GM21447 (cell line): ENCODE measurements at regions not wholly inside any gene's neighbourhood (a gene's known extent, or its start where the extent isn't known, plus 50 kb on each side); places are given as distances from the start of the nearest gene placed in this dataset.

Experiments used
- ATAC-seq: cut with Tn5 transposase; IDR thresholded peaks from one replicate; pipeline ENCODE4 v1.9.1; 2021; ENCODE audit not compliant: unreplicated experiment

DNA sequence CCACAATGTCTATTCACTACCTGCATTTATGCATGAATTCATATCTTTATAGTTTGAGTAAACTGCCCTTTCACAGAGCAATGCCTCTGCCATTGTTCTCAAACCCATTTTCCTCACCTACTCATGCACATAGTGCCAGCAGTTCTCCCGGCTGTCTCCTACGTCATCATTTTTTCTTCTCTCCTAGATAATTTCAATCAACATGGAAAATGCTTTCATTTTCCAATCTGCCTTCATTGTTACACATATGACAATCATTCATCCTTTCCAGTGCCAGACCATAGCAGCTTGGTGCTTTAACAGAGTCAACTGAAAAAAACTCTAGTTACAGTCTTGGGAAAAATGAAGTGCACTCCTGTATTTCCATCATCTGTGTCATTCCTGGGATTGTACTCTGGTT lies 514.8 kb upstream of the CTNND2 start:
- ATAC-seq, result no peak

DNA sequence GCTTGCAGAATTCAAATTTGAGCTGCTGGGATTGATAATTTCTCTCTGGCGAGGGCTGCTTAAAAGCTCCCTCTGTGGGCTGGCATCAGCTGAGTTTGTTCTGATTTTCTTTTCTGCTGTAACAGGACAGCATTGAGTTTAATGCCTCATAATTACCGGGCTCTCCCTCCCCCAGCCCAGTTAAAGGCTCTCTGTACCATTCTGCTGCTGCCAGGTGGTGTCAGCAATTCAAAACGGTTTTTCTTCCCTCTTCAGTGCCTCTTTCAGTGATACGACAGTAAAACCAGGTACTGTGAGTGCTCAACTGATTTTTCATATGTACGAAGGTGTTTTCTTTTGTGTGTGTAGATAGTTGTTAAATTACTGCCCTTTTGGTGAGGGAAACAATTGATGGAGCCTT lies 509.3 kb upstream of the CTNND2 start:
- no peak for ATAC-seq

DNA sequence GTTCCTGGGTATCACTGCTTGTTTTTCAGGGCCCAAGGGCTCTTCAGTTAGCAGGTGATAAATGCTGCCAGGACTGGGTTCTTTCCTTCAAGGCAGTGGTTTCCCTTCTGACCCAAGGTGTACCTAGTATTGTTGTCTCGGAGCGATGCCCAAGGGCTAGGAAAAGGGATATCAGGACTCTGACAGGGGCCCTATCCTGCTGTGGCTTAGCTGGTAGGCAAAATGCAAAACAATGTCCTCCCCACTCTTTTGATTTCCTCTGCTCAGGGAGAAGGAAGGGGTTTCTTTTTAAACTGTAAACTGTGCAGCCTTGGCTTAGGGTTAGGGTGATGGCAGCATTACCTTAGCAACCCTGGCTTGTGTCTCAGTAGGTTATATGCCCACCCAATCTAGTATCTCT lies 508.8 kb upstream of the CTNND2 start:
- ATAC-seq, result no peak

DNA sequence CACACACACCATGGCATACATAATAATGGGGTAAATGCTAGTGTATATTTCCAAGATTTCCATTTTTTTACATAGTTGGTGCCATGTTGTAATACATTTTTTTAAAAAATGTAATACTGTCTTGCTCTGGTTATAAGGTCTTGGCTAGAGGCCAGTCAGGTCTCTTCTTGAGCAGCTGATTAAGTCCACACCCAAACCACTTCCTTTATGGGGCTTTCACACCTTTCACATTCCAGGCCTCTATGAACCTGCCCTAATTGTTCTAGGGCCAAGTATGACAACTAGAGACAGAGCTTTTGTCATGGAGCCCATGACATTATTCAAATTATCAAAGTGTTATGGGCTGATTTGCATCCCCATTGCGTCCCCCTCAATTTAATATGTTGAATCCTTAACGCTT lies 495.6 kb upstream of the CTNND2 start:
- no peak for ATAC-seq

DNA sequence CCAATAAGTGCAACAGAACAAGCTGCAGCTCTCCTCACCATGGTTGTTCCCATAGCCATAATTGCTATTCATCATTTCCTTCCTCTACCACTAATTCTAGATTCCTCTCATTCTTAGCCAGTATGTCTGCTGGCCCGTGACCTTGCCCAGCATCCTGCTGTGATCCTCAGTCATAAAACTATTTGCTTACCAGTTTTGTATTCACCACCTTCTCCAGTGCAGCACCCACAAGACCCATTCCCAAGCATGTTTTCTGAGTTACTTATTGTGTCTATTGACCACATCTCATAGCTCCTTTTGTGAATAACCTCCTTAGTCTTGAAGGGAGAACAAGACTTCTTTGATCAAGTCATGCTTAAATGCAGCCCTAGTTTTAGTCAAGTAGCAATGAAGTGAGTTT lies 488.0 kb upstream of the CTNND2 start:
- ATAC-seq, result no peak

DNA sequence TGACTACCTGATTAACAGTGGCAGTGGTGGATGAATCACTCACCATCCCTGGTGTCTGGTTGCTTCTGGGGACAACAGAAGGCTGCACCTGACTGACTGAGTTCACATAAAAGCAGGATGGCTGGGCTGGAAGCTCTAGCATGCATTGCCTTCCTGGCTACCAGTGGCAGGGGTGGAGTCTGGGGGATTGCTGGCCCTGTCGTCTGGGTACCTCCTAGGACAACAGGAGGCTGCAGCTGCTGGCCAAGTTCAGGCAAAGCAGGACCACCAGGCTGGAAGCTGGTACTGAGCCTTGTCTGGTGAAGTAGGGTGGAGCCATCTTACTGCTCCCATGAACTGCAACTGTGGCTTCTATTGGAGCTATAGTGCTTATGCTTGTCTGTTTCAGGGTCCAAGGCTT lies 480.8 kb upstream of the CTNND2 start:
- ATAC-seq, result no peak

DNA sequence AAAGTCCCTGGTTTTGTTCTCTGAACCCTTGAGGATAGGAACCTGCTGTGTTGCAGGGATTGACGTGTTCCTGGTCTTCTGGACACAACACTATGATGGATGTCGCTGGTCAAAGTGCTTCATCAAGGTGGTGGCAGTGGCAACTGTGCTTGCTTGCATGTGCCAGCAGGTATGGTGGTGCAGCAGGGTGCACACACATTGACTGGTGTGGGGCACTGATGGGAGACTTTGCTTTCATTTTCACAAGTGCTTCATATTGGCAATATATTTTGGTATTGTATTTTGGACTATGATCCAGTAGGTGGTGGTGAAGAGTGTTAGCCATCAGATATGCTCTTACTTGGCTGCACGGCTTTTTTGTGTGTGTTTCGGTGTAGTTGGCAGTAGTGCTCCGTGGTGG lies 479.8 kb upstream of the CTNND2 start:
- no peak for ATAC-seq

DNA sequence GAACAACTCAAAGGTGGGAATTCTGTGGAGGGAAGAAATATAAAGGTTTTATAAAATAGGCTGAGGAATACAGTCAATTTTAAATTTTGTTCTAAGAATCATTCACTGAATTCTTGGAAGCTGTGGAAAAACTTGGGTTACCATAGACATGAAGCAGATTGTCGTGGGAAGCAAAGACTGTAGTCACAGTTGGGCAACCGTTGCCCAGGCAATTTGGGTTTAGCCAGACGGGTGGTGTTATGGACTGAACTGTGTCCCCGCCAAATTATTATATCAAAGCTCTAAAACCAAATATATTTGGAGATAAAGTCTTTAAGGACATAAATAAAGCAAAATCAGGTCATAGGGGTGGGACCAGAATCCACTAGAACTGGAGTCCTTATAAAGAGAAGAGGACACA lies 463.7 kb upstream of the CTNND2 start:
- no peak for ATAC-seq

DNA sequence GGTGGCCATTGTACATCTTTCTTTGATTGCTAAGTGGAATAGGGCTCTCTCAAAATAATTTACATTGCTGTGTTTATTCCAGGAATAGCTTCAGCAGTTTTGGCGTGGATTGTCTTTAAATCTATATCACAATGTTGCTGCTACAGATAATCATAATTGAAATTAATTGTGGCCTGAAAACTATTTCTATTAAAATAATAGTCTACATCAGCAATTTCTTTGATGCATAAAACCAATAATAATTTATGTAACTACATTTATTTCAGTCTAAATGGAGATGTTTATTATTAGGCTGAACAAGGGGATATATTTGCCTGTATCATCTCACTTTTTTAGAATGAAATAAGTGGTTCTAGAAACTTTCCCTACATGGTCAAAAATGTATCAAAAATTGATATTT lies 456.0 kb upstream of the CTNND2 start:
- no peak for ATAC-seq

DNA sequence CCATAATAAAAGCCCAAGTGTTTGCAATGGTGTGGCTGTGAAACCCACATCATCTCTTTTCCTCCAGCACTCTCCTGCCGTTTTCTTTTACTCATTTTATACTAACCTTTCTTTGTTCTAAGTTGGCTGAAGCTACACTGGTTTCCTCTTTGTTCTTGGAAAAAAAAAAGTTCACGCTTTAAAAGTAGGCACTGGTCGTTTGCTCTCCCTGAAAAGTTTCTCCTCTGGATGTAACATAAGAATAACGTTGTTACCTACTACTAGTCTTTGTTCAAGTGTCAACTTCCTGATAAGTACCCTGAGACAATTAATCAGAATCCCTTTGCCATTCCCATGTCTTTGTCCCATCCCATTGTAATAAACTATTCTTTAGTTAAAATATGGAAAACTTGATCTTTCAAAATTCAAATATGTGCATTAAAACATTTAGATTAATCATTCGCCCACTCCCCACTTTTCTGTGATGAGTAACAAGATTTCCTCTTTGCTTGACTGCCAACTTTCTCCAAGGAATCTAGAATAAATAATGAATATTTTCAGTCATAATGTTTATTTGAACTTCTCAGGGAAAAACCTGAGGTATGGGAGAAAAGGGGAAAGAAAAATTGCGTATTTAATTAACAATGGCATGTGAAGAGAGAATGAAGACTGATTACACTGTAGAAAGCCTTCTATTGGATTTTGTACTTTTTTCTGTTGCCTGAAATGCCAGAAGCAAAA lies 454.3 kb upstream of the CTNND2 start:
- no peak for ATAC-seq

DNA sequence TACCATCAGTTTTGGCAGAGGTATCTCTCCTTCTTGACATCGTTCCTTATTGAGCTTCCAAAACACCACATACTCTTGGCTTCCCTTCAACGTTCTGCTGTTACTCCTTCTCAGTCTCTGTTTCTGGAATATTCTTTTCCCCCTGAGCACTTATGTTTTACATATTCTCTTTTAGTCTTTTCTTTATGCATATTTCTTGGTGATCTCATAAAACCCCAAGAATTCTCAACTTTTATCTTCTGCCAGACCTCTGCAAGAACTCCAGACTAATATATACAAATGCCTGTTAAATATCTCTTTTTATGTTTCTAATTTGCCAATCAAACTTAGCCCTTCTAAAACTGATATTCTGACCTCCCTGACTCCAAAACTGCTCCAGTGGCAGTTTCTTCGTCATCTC lies 453.4 kb upstream of the CTNND2 start:
- no peak for ATAC-seq

DNA sequence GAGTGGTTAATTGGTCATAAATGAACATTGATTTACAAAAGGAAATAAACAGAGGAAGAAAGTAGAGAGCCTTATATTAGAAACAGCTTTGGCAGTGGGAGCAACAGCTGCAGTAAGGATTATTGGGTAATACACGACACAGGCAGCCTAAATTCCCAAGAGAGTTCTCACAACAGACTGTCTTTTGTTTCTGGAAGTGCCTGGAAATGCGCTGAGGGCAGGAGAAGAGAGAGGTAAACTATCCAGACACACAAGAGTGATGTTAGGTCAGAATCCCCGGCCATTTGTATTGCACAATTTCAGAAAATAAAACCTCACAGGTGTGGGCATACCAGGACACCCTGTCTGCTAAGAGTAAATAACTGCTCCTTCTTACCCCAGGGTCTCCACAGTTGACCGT lies 450.4 kb upstream of the CTNND2 start:
- ATAC-seq, result no peak

DNA sequence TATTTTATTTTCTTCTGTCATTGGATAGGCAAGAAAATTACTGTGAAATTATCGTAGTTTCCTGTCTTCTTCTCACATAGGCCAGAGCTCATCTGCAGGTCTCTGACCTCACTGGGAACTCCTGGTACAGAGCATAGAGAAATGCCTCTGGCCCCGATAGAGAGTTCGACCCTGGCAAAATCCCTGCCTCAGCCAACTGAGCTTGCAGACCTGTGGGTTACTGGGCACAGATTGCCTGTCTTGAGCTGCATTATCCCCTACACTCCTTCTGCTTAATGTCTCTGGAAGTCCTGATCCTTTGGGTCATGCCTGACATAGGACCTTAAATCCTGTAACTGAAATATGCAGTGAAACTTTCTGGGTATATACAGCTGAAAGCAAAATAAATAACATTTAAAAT lies 439.3 kb upstream of the CTNND2 start:
- ATAC-seq, result no peak

DNA sequence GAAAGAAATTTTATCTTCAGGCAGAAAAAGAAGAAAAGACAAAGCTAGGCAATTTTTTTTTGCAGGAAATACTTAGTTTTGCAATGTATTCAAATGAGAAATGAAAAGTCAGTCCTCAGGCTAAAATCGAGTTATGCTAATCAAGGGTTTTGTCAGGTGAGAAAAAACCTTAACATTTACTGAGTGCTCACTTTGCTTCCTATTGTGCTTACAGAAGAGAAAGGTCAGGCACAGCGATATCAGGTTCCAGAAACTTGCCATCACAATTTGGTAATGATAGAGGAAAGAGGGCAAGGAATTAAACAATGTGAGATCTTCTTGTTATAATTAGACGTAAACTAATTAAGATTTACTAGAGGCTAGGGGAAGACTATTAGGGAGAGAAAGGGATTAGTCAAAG lies 431.7 kb upstream of the CTNND2 start:
- no peak for ATAC-seq

DNA sequence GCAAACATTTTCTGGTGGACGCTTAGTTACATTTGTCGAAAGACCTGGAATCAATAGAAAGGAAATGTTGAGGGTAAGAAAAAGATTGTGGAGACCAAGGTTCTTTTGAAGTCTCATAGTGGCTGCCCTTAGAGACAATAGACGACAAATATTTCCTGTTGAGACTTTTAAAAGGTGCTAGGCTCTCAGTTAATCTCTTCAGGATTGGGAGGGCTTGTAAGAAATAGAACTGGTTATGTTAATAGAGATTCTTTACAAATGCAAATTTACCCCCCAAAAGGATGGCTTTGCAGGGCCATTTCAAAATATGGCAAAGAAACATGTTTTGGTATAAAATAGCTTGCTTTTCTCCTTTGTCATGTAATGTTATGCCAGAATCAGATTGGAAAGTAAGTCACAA lies 428.2 kb upstream of the CTNND2 start:
- no peak for ATAC-seq

DNA sequence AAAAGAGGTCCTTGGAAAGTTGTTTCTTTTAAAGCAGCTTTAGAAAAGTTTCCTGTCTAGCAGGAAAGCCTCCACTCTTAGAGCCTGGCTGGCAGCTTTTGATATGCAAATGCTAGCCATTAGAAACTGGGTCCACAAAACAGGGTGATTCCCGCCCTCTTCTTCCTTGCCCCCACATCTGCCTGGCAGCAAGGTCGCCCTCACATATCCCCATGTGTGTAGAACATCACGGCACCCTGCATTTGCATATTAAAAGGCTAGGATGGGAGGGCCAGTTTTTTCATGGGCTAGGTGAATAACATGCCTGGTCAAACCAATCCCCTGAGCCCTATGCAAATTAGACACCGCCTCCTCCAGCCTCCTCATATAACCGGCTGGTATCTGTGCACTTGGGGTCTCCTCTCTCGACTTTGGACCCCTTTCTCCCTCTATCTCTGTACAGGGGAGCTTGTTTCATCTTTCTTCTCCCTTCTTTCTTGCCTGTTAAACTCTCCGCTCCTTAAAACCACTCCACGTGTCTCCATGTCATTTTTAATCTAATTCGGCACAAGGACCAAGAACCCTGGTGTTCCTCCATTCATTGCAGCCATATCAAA lies 426.8 kb upstream of the CTNND2 start:
- no peak for ATAC-seq

DNA sequence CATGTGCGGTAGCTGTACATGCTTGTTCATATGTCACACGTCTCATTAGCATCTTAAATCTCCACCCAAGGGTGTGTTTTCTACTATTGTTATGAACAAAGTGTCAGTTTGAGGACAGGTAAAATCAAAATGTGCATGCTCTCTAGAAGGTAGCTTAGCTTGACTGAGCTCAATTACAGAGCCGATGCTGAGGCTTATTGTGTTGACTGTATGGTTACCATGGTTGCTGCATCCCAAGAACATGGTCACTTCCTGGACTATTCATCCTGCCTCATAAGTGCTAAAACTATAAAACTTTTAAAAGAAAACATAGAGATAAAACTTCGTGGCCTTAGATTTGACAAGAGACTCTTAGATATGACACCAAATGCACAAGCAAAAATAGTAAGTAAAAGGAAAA lies 426.1 kb upstream of the CTNND2 start:
- no peak for ATAC-seq

DNA sequence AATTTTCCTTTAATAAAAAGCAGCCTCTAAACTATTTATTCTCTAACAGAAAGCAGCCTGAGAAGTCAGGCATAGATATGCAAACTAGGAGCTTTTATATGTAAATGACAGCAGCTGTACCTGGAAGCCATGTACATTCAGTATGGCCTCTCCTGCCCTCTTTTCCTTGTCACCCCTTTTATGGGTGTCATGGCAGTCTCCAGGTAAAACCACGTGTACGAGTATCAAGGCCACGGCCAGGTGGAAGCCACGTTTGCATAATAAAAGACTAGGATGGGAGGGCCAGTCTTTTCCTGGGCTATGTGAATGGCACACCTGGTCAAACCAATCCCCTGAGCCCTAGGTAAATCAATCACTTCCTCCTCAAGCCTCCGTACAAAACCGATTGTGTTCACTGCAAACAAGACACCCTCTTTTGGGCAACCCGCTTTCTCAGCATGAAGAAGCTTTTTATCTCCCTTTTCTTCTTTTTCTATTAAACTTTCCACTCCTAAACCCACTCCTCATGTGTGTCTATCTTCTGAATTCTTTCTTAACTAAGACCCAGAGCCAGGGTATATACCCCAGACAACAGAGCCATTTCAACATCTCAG lies 419.5 kb upstream of the CTNND2 start:
- no peak for ATAC-seq

DNA sequence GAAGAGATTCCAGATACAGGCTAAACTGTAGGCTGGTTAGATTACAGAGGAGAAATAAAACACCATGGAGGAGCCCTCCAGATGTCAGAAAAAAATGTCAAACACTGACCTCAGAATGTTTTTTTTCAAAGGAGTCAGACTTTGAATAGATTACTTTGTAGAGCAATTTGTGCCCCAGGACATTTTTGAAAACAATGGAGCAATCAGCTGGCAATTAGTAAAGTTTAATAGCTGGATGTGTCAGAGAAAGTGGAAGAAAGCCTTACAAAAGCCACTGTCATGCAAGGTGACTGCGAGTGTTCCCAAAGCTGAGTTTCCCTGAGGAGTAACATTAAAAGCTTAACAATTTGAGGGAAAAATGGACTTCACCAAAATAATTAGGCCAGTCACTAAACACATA lies 417.8 kb upstream of the CTNND2 start:
- ATAC-seq, result no peak

DNA sequence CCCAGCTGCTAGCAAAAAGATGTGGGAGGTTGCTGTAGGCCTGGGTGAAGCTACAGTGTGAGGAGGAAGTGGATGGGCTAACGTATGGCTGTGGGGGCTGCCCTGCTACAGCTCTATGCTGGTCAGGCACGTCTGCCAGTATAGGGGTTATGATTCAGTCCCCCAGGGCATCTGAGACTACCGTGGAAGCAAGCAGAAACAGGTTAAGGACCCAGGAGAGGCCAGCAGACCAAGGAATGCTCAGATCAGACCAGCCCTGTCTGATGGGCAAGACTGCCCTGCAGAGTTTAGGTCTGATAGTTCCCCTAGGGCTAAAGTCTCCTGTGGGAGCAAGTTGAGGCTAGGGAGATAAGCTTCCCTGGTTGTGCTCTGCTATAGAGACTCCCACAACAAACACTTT lies 416.1 kb upstream of the CTNND2 start:
- no peak for ATAC-seq

DNA sequence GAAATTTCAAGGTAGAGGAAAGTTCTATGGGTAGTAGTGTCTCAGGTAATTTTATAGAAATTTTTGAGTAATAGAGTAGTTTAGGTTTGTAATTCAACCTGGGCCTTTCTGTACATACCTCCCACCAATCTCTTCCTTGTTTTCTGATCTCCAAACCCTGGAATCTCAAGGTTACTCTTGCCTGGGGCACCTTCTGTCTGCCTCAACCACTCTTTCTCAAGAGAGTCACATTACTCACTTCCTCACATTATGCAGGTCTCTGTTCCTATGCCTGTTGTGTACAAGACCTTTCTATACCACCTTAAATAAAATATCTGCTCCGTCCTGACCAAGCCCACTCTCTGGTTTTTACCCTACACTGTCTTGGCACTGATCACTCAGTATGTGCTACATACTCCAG lies 412.6 kb upstream of the CTNND2 start:
- ATAC-seq, result no peak

DNA sequence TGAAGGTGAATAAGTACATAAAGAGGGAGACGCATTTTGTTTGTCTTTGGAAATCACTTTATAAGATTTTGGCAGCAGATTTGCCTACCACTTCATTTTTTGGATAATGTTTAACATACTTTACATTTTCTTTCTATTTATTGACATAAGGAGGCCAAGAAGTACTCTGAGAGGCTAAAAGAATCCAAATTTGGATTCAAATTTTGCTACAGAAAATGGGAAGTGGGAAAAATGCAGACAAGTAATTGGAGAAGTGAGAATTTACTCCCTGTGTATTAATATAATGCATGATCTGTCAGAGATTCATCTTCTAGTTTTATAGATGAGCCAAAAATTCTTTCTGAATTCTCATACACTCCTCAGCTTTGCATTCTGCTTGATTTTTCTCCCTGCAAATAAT lies 411.2 kb upstream of the CTNND2 start:
- ATAC-seq, result no peak

DNA sequence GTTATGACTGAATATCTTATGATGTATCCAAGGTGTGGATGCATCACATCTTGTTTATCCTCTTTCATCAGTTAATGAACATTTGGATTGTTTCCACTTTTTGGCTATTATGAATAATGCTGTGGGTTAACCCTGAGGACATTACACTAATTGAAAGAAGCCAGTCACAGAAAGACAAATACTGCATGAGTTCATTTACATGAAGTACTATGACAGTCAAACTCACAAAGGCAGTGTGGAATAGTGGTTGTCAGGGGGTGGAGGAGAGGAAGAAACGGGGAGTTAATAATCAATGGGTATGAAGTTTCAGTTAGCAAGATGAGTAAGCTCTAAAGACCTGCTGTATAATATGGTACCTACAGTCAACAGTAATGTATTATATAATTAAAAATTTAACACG lies 409.4 kb upstream of the CTNND2 start:
- no peak for ATAC-seq
